ENCODE measurements at regions not wholly inside any gene's neighbourhood (a gene's known extent, or its start where the extent isn't known, plus 50 kb on each side); places are given as distances from the start of the nearest gene placed in this dataset.

GRCh38 chr4:125827696-125828052, 512.9 kb downstream of the FAT4 start:
- no peaks in the 10 kb centered on the region for H3K27me3 Mint-ChIP-seq (ENCODE audit: low read depth)
- DNase-seq: no peak
- no peaks in the 10 kb centered on the region for H3K36me3 Mint-ChIP-seq (ENCODE audit: low read depth)
- no peaks in the 10 kb centered on the region for H3K4me1 Mint-ChIP-seq (ENCODE audit: low read depth)
- CTCF ChIA-PET: no interaction called here
- H3K4me3 Mint-ChIP-seq: no peak overlapping the region
- H3K9me3 Mint-ChIP-seq: peaks cover 3% of the 10 kb centered on the region
- H3K27ac Mint-ChIP-seq: no peak overlapping the region
- intact Hi-C loops (cut with micrococcal nuclease): no loop called here

DNA sequence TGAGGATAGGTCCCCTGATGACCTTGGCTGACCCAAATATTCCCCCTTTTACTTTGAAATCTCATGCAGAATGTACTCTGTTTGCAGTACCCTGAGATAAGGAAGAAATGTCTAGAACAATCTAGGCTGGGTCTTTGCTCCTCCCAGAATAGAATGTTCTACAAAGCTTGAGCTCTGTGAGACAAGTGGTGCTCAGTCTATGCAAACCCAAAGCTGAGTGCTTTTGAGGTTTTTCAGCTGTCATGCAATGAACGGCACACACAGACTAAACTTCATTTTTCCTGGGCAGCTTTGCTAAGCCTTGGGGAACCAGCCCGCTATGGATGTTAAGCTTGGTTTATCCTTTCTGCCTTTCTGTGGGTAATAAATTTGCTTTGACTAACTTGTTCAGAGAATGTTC, 513.6 kb downstream of the FAT4 start:
- no peaks in the 10 kb centered on the region for H3K4me1 Mint-ChIP-seq (ENCODE audit: low read depth)
- no peak overlapping the region for H3K27ac Mint-ChIP-seq
- DNase-seq: no peak
- H3K27me3 Mint-ChIP-seq (ENCODE audit: low read depth): no peaks in the 10 kb centered on the region
- peaks cover 3% of the 10 kb centered on the region for H3K9me3 Mint-ChIP-seq
- H3K4me3 Mint-ChIP-seq: no peak overlapping the region
- CTCF ChIA-PET: no interaction called here
- H3K36me3 Mint-ChIP-seq (ENCODE audit: low read depth): no peaks in the 10 kb centered on the region
- intact Hi-C loops (cut with micrococcal nuclease): no loop called here

DNA sequence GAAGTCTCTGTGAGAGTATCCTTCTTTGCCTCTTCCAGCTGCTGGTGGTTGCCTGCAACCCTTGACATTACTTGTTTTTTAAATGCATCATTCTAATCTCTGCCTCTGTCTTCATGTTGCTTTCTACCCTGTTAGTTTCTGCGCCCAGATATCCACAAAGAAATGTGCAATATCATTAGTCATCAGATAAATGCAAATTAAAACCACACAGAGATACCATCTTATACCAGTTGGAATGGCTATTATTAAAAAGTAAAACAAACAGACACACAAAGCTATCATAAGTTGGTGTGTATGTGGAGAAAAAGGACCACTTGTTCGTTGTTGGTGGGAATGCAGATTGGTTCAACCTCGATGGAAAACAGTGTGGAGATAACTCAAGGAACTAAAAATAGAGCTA, 517.4 kb downstream of the FAT4 start:
- H3K4me1 Mint-ChIP-seq (ENCODE audit: low read depth): no peaks in the 10 kb centered on the region
- H3K27ac Mint-ChIP-seq: no peak overlapping the region
- intact Hi-C loops (cut with micrococcal nuclease): no loop called here
- H3K4me3 Mint-ChIP-seq: no peak overlapping the region
- no peaks in the 10 kb centered on the region for H3K36me3 Mint-ChIP-seq (ENCODE audit: low read depth)
- H3K27me3 Mint-ChIP-seq (ENCODE audit: low read depth): no peaks in the 10 kb centered on the region
- H3K9me3 Mint-ChIP-seq: peaks cover 8% of the 10 kb centered on the region
- CTCF ChIA-PET: no interaction called here
- DNase-seq: no peak

- no peak for DNase-seq
- H3K36me3 Mint-ChIP-seq (ENCODE audit: low read depth): no peaks in the 10 kb centered on the region
- intact Hi-C loops (cut with micrococcal nuclease): no loop called here
- H3K4me1 Mint-ChIP-seq (ENCODE audit: low read depth): no peaks in the 10 kb centered on the region
- CTCF ChIA-PET: no interaction called here
- peaks cover 8% of the 10 kb centered on the region for H3K9me3 Mint-ChIP-seq
- no peaks in the 10 kb centered on the region for H3K27me3 Mint-ChIP-seq (ENCODE audit: low read depth)
- no peak overlapping the region for H3K27ac Mint-ChIP-seq
- no peak overlapping the region for H3K4me3 Mint-ChIP-seq
Observed at GRCh38 chr4:125836597-125837195, 521.9 kb downstream of the FAT4 start.

DNA sequence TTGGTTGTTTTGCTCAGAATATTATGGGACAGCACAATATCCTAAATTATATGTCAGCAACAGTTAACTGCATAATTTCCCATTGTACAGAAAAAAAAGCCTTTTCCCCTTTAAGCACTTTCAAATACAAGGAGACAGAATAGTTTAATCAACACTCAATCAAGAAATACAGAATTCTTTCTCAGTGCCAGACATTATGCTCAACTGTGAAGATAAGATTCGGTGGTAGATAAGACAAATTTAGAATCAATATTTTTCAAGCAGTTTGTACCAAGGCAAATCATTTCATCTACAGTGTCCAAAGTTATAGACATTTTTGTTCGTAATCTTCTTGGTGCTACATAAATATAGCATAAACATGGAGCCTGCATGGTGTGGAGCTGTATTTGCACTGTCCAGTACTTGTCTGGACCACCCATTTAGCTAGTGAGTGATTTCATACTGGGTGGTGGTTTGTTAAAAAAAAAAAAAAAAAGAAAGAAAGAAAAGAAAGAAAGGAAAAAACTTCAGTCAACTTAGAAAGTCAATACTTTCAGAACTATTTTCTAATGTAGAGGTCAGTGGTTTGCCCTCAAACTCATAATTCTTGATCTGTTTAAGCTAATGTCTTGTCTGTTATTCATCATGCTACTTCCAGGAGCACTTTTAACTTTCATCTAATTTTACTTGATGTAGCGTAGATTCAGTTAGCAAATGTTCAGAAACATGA, 522.9 kb downstream of the FAT4 start:
- no peaks in the 10 kb centered on the region for H3K36me3 Mint-ChIP-seq (ENCODE audit: low read depth)
- no peak overlapping the region for H3K27ac Mint-ChIP-seq
- intact Hi-C loops (cut with micrococcal nuclease): no loop called here
- DNase-seq: no peak
- H3K9me3 Mint-ChIP-seq: peaks cover 5% of the 10 kb centered on the region
- no peaks in the 10 kb centered on the region for H3K4me1 Mint-ChIP-seq (ENCODE audit: low read depth)
- CTCF ChIA-PET: no interaction called here
- no peak overlapping the region for H3K4me3 Mint-ChIP-seq
- H3K27me3 Mint-ChIP-seq (ENCODE audit: low read depth): no peaks in the 10 kb centered on the region

- DNase-seq: no peak
- CTCF ChIA-PET: no interaction called here
- Mint-ChIP-seq H3K27ac (no peak overlapping the region), H3K27me3 (ENCODE audit: low read depth) (no peaks in the 10 kb centered on the region), H3K4me3 (no peak overlapping the region), H3K36me3 (ENCODE audit: low read depth) (no peaks in the 10 kb centered on the region), H3K9me3 (peaks cover 5% of the 10 kb centered on the region), H3K4me1 (ENCODE audit: low read depth) (no peaks in the 10 kb centered on the region)
- intact Hi-C loops (cut with micrococcal nuclease): no loop called here
Observed at GRCh38 chr4:125838202-125838601, 523.4 kb downstream of the FAT4 start.

GRCh38 chr4:125838924-125839323, 524.2 kb downstream of the FAT4 start:
- CTCF ChIA-PET: no interaction called here
- H3K27ac Mint-ChIP-seq: no peak overlapping the region
- H3K36me3 Mint-ChIP-seq (ENCODE audit: low read depth): no peaks in the 10 kb centered on the region
- no peaks in the 10 kb centered on the region for H3K4me1 Mint-ChIP-seq (ENCODE audit: low read depth)
- H3K27me3 Mint-ChIP-seq (ENCODE audit: low read depth): no peaks in the 10 kb centered on the region
- intact Hi-C loops (cut with micrococcal nuclease): no loop called here
- no peak overlapping the region for H3K4me3 Mint-ChIP-seq
- peaks cover 3% of the 10 kb centered on the region for H3K9me3 Mint-ChIP-seq
- no peak for DNase-seq

DNA sequence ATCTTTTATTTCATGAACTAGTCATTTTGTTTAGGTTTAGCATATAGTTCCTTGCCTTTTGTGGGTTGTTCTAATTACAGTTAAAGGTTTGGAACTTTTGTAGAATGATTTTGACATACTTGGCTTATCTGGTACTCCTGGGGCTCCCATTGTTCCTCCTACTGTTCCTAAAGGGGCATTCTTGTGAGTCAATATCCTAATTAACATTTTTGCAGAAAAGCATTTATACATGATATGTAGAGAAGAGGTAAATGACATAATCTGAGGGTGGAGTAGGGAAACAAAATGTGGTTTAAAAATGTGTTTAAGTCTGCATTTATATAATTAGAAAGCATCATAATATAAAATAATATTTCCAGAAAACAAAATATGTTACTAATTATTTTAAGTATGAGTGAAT, 529.2 kb downstream of the FAT4 start:
- no peaks in the 10 kb centered on the region for H3K27me3 Mint-ChIP-seq (ENCODE audit: low read depth)
- CTCF ChIA-PET: no interaction called here
- no peaks in the 10 kb centered on the region for H3K4me1 Mint-ChIP-seq (ENCODE audit: low read depth)
- H3K9me3 Mint-ChIP-seq: peaks cover 2% of the 10 kb centered on the region
- H3K36me3 Mint-ChIP-seq (ENCODE audit: low read depth): no peaks in the 10 kb centered on the region
- intact Hi-C loops (cut with micrococcal nuclease): no loop called here
- no peak overlapping the region for H3K27ac Mint-ChIP-seq
- no peak overlapping the region for H3K4me3 Mint-ChIP-seq
- no peak for DNase-seq

DNA sequence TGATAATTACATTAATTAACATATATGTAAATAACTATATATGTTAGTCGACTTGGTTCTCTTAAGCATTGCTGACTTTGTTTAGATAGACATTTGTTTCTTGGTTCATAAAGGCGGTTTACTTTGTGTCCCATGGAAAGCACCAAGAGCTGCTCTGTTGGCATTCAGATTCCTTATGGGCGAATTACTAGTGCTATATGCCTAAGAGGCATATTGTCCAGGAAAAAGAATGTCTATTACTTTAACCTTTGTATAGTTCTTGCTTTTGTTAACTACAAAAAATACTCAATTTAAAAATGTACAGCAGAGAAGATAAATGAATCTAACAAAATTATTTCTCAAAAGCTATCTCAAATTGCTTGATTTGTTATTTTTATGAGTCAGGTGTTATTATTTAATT, 532.8 kb downstream of the FAT4 start:
- no peaks in the 10 kb centered on the region for H3K4me1 Mint-ChIP-seq (ENCODE audit: low read depth)

DNA sequence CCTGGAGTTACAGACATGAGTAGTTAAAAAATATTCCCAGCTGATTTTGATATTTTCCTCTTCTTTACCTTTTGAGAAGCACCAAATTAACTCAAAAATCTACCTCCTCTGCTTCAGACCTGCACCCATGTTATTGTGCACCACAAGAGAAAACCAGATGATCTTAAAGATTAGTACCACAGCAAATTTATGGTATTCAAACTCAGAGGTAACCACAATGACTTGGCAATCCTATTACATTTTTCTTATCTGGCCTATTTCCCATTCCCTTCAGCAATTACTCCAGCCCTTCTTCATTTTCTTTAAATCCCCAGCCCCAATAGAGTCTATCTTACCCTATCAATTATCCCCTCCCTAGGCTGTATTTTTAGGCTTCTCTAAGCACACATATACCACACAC, 535.1 kb downstream of the FAT4 start:
- no peak for DNase-seq
- H3K9me3 Mint-ChIP-seq: peaks cover 8% of the 10 kb centered on the region
- H3K27me3 Mint-ChIP-seq (ENCODE audit: low read depth): no peaks in the 10 kb centered on the region
- H3K36me3 Mint-ChIP-seq (ENCODE audit: low read depth): no peaks in the 10 kb centered on the region
- intact Hi-C loops (cut with micrococcal nuclease): no loop called here
- CTCF ChIA-PET: no interaction called here
- no peaks in the 10 kb centered on the region for H3K4me1 Mint-ChIP-seq (ENCODE audit: low read depth)
- no peak overlapping the region for H3K4me3 Mint-ChIP-seq
- H3K27ac Mint-ChIP-seq: no peak overlapping the region

More for the DNA sequence above, 532.8 kb downstream of the FAT4 start:
- Mint-ChIP-seq H3K27me3 (ENCODE audit: low read depth) (no peaks in the 10 kb centered on the region), H3K4me3 (no peak overlapping the region), H3K36me3 (ENCODE audit: low read depth) (no peaks in the 10 kb centered on the region), H3K27ac (no peak overlapping the region), H3K9me3 (peaks cover 8% of the 10 kb centered on the region)
- DNase-seq: no peak
- intact Hi-C loops (cut with micrococcal nuclease): no loop called here
- CTCF ChIA-PET: no interaction called here

GRCh38 chr4:125891597-125892258, 577.0 kb downstream of the FAT4 start:
- no peak for DNase-seq
- no peaks in the 10 kb centered on the region for H3K27me3 Mint-ChIP-seq (ENCODE audit: low read depth)
- CTCF ChIA-PET: interaction anchor here (0.6 kb wide), 1 partner anchor 432 kb away, joined by 3 read pairs; no protein-coding TSS in a partner anchor
- H3K36me3 Mint-ChIP-seq (ENCODE audit: low read depth): no peaks in the 10 kb centered on the region
- peaks cover 4% of the 10 kb centered on the region for H3K9me3 Mint-ChIP-seq
- intact Hi-C loops (cut with micrococcal nuclease): no loop called here
- no peak overlapping the region for H3K4me3 Mint-ChIP-seq
- no peak overlapping the region for H3K27ac Mint-ChIP-seq
- H3K4me1 Mint-ChIP-seq (ENCODE audit: low read depth): no peaks in the 10 kb centered on the region

DNA sequence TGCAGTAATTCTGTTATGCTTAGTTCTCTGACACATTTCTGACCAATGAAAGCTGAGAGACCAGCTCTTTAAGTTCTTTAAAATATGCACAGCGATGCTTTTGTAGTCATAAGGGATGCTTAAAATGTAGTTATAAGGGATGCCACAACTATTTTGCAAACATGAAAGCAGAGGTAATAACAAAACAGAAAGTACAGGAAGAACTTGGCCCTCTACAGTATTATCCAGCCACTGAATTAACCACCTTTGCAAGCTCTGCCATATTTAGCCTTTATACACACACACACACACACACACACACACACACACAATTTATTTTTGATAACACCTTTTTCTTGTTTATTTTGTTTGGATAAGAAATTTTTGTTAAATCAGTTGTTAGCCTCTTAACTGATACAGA, 590.0 kb downstream of the FAT4 start:
- Mint-ChIP-seq H3K9me3 (peaks cover 4% of the 10 kb centered on the region), H3K27ac (no peak overlapping the region), H3K27me3 (ENCODE audit: low read depth) (no peaks in the 10 kb centered on the region), H3K4me1 (ENCODE audit: low read depth) (no peaks in the 10 kb centered on the region), H3K36me3 (ENCODE audit: low read depth) (no peaks in the 10 kb centered on the region), H3K4me3 (no peak overlapping the region)
- intact Hi-C loops (cut with micrococcal nuclease): no loop called here
- no peak for DNase-seq
- CTCF ChIA-PET: no interaction called here

- H3K4me1 Mint-ChIP-seq (ENCODE audit: low read depth): no peaks in the 10 kb centered on the region
- intact Hi-C loops (cut with micrococcal nuclease): no loop called here
- CTCF ChIA-PET: no interaction called here
- no peak overlapping the region for H3K27ac Mint-ChIP-seq
- H3K9me3 Mint-ChIP-seq: no peaks in the 10 kb centered on the region
- DNase-seq: no peak
- H3K27me3 Mint-ChIP-seq (ENCODE audit: low read depth): no peaks in the 10 kb centered on the region
- no peak overlapping the region for H3K4me3 Mint-ChIP-seq
- no peaks in the 10 kb centered on the region for H3K36me3 Mint-ChIP-seq (ENCODE audit: low read depth)
Observed at GRCh38 chr4:125911058-125911457, 596.3 kb downstream of the FAT4 start.
